ENCODE measurements at regions not wholly inside any gene's neighbourhood (a gene's known extent, or its start where the extent isn't known, plus 50 kb on each side); places are given as distances from the start of the nearest gene placed in this dataset.
A peak's percentile ranks its signal among the peaks of the same experiment; 100 is the strongest.

DNA sequence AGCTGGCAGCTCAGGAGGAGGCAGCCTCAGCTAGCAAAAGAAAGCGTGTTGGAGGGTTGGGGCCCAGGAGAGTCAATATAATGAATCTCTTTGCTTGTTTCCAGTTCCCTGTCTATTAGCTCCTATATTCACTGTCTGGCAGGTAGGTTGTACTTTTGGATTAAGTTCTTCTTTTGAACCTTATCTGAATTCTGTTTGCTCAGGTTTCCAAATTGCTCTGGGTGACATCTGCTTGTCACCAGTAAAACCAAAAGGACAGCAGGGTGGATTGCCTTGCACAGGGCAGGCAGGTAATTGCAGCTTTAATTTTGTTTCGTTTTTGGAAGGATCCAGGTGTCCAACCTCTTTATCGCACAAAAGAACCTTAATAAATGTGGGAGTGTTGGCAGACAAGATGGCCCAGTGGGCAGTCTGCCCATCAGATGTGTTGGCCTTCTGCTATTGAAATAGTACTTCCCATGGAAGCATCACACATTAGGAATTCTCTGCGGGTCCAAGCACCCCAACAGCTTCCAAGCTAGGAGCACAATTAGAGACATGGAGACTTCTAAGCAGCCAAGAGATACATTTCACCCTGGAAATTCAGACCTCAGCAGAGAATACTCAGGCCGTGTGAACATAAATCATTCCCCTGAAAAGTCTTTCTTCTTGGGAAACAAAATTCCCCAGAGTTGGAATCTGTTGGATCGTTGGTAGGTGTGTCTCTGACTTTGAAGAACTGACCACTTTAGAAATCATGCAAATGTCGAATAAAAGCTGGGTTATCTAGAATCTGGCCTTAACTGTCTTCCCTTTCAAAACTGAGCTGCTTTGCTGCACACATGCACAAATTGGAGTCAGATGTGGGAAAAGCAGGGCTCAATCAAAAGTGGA is 286.9 kb upstream of the BMP2 start (continued):
- TF ChIP-seq, protein P1, sequence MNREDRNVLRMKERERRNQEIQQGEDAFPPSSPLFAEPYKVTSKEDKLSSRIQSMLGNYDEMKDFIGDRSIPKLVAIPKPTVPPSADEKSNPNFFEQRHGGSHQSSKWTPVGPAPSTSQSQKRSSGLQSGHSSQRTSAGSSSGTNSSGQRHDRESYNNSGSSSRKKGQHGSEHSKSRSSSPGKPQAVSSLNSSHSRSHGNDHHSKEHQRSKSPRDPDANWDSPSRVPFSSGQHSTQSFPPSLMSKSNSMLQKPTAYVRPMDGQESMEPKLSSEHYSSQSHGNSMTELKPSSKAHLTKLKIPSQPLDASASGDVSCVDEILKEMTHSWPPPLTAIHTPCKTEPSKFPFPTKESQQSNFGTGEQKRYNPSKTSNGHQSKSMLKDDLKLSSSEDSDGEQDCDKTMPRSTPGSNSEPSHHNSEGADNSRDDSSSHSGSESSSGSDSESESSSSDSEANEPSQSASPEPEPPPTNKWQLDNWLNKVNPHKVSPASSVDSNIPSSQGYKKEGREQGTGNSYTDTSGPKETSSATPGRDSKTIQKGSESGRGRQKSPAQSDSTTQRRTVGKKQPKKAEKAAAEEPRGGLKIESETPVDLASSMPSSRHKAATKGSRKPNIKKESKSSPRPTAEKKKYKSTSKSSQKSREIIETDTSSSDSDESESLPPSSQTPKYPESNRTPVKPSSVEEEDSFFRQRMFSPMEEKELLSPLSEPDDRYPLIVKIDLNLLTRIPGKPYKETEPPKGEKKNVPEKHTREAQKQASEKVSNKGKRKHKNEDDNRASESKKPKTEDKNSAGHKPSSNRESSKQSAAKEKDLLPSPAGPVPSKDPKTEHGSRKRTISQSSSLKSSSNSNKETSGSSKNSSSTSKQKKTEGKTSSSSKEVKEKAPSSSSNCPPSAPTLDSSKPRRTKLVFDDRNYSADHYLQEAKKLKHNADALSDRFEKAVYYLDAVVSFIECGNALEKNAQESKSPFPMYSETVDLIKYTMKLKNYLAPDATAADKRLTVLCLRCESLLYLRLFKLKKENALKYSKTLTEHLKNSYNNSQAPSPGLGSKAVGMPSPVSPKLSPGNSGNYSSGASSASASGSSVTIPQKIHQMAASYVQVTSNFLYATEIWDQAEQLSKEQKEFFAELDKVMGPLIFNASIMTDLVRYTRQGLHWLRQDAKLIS (CRISPR knock-in tag; IDR thresholded peaks at IDR 0.05; ENCODE audit: borderline replicate concordance), result no peak
- TF ChIP-seq, protein P2, sequence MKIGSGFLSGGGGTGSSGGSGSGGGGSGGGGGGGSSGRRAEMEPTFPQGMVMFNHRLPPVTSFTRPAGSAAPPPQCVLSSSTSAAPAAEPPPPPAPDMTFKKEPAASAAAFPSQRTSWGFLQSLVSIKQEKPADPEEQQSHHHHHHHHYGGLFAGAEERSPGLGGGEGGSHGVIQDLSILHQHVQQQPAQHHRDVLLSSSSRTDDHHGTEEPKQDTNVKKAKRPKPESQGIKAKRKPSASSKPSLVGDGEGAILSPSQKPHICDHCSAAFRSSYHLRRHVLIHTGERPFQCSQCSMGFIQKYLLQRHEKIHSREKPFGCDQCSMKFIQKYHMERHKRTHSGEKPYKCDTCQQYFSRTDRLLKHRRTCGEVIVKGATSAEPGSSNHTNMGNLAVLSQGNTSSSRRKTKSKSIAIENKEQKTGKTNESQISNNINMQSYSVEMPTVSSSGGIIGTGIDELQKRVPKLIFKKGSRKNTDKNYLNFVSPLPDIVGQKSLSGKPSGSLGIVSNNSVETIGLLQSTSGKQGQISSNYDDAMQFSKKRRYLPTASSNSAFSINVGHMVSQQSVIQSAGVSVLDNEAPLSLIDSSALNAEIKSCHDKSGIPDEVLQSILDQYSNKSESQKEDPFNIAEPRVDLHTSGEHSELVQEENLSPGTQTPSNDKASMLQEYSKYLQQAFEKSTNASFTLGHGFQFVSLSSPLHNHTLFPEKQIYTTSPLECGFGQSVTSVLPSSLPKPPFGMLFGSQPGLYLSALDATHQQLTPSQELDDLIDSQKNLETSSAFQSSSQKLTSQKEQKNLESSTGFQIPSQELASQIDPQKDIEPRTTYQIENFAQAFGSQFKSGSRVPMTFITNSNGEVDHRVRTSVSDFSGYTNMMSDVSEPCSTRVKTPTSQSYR (CRISPR knock-in tag; IDR thresholded peaks at IDR 0.05), result no peak
- TF ChIP-seq, protein P3, sequence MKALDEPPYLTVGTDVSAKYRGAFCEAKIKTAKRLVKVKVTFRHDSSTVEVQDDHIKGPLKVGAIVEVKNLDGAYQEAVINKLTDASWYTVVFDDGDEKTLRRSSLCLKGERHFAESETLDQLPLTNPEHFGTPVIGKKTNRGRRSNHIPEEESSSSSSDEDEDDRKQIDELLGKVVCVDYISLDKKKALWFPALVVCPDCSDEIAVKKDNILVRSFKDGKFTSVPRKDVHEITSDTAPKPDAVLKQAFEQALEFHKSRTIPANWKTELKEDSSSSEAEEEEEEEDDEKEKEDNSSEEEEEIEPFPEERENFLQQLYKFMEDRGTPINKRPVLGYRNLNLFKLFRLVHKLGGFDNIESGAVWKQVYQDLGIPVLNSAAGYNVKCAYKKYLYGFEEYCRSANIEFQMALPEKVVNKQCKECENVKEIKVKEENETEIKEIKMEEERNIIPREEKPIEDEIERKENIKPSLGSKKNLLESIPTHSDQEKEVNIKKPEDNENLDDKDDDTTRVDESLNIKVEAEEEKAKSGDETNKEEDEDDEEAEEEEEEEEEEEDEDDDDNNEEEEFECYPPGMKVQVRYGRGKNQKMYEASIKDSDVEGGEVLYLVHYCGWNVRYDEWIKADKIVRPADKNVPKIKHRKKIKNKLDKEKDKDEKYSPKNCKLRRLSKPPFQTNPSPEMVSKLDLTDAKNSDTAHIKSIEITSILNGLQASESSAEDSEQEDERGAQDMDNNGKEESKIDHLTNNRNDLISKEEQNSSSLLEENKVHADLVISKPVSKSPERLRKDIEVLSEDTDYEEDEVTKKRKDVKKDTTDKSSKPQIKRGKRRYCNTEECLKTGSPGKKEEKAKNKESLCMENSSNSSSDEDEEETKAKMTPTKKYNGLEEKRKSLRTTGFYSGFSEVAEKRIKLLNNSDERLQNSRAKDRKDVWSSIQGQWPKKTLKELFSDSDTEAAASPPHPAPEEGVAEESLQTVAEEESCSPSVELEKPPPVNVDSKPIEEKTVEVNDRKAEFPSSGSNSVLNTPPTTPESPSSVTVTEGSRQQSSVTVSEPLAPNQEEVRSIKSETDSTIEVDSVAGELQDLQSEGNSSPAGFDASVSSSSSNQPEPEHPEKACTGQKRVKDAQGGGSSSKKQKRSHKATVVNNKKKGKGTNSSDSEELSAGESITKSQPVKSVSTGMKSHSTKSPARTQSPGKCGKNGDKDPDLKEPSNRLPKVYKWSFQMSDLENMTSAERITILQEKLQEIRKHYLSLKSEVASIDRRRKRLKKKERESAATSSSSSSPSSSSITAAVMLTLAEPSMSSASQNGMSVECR (CRISPR knock-in tag; IDR thresholded peaks at IDR 0.05; ENCODE audit: borderline replicate concordance), result no peak
- no peak for TF ChIP-seq HMGA2 (CRISPR knock-in tag; IDR thresholded peaks at IDR 0.05)
- TF ChIP-seq, protein P4, sequence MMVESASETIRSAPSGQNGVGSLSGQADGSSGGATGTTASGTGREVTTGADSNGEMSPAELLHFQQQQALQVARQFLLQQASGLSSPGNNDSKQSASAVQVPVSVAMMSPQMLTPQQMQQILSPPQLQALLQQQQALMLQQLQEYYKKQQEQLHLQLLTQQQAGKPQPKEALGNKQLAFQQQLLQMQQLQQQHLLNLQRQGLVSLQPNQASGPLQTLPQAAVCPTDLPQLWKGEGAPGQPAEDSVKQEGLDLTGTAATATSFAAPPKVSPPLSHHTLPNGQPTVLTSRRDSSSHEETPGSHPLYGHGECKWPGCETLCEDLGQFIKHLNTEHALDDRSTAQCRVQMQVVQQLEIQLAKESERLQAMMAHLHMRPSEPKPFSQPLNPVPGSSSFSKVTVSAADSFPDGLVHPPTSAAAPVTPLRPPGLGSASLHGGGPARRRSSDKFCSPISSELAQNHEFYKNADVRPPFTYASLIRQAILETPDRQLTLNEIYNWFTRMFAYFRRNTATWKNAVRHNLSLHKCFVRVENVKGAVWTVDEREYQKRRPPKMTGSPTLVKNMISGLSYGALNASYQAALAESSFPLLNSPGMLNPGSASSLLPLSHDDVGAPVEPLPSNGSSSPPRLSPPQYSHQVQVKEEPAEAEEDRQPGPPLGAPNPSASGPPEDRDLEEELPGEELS (CRISPR knock-in tag; IDR thresholded peaks at IDR 0.05), result no peak

DNA sequence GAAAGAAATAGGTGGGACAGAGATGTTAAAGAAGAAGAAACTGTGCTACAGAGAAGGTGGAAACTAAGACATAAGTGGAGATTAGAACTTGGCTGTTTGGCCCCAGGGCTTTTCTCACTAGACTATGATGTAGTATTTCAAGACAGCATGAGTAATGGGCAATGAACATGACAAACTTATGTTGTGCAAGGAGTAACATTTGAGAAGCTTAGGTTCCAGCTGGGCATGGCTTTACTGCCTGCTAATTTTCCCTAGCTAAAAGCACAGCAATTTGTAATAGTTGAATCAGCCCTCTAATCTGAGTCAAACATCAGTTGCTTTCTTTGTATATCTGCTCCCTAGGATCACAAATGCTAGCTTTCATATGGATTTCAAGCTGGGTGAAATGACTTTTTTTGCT is 294.3 kb upstream of the BMP2 start:
- Mint-ChIP-seq H3K4me3 (no peak overlapping the region), H3K27ac (peak overlapping the region; percentile 24; the same call in 1 of the 2 replicates), H3K36me3 (peaks cover 1% of the 10 kb centered on the region; the same call in 1 of the 2 replicates), H3K27me3 (ENCODE audit: low read depth) (no peaks in the 10 kb centered on the region), H3K9me3 (peaks cover 7% of the 10 kb centered on the region), H3K4me1 (peaks cover 9% of the 10 kb centered on the region)
- POLR2A ChIA-PET, result no interaction called here
- ATAC-seq, result no peak
- DNase-seq (ENCODE audit: low spot score), result no peak
- CTCF ChIA-PET, result interaction anchor here (1.2 kb wide), 1 partner anchor 9 kb away, joined by 3 read pairs; no protein-coding TSS in a partner anchor
- TF ChIP-seq SP1 (CRISPR knock-in tag; conservative IDR thresholded peaks at IDR 0.05), result no peak
- TF ChIP-seq ZNF121 (CRISPR knock-in tag; IDR thresholded peaks at IDR 0.05), result no peak
- TF ChIP-seq, protein P3 (CRISPR knock-in tag; IDR thresholded peaks at IDR 0.05; ENCODE audit: borderline replicate concordance), result no peak
- TF ChIP-seq, protein P5, sequence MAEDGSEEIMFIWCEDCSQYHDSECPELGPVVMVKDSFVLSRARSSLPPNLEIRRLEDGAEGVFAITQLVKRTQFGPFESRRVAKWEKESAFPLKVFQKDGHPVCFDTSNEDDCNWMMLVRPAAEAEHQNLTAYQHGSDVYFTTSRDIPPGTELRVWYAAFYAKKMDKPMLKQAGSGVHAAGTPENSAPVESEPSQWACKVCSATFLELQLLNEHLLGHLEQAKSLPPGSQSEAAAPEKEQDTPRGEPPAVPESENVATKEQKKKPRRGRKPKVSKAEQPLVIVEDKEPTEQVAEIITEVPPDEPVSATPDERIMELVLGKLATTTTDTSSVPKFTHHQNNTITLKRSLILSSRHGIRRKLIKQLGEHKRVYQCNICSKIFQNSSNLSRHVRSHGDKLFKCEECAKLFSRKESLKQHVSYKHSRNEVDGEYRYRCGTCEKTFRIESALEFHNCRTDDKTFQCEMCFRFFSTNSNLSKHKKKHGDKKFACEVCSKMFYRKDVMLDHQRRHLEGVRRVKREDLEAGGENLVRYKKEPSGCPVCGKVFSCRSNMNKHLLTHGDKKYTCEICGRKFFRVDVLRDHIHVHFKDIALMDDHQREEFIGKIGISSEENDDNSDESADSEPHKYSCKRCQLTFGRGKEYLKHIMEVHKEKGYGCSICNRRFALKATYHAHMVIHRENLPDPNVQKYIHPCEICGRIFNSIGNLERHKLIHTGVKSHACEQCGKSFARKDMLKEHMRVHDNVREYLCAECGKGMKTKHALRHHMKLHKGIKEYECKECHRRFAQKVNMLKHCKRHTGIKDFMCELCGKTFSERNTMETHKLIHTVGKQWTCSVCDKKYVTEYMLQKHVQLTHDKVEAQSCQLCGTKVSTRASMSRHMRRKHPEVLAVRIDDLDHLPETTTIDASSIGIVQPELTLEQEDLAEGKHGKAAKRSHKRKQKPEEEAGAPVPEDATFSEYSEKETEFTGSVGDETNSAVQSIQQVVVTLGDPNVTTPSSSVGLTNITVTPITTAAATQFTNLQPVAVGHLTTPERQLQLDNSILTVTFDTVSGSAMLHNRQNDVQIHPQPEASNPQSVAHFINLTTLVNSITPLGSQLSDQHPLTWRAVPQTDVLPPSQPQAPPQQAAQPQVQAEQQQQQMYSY (CRISPR knock-in tag; IDR thresholded peaks at IDR 0.05), result no peak
- no peak for TF ChIP-seq EMX1 (CRISPR knock-in tag; IDR thresholded peaks at IDR 0.05)
- no peak for TF ChIP-seq RELA (CRISPR knock-in tag; IDR thresholded peaks at IDR 0.05; ENCODE audit: borderline replicate concordance)
- TF ChIP-seq ZNF232 (CRISPR knock-in tag; IDR thresholded peaks at IDR 0.05), result no peak
- TF ChIP-seq TP53 (CRISPR knock-in tag; IDR thresholded peaks at IDR 0.05), result no peak
